Right lobe of liver (tissue), 6 donors: ENCODE measurements at regions not wholly inside any gene's neighbourhood (a gene's known extent, or its start where the extent isn't known, plus 50 kb on each side); places are given as distances from the start of the nearest gene placed in this dataset.

Experiments used
- ATAC-seq, 4 donors: fragments of 200-7000 bp; cut with Tn5 transposase; one replicate each; pipeline ENCODE4 v1.9.1; 2020; ENCODE audit warnings: mild to moderate bottlenecking in 4 of 4, moderate library complexity in 4 of 4
- DNase-seq, 3 donors: peaks; one replicate each; pipeline ENCODE4 v3.0.0-alpha.2; 2020
- H3K27ac ChIP-seq, 3 donors: fragments of 200-600 bp; one replicate each; pipeline ENCODE4 v1.8.0; 2022
- H3K27me3 ChIP-seq, 2 donors: fragments of 200-600 bp; one replicate each; pipeline ENCODE4 v1.8.0; 2022
- H3K36me3 ChIP-seq, 4 donors: fragments of 200-600 bp; sonication (generic) in 1 of 4; one replicate each; pipeline versions ENCODE4 v1.5.1 to v1.8.0; 2017 to 2022; ENCODE audit warnings: control low read depth in 1 of 4
- H3K4me1 ChIP-seq, 4 donors: fragments of 200-600 bp; sonication (generic) in 1 of 4; one replicate each; pipeline versions ENCODE4 v1.5.1 to v1.8.0; 2017 to 2022; ENCODE audit warnings: control low read depth in 1 of 4
- H3K4me3 ChIP-seq, 3 donors: fragments of 200-600 bp; one replicate each; pipeline ENCODE4 v1.8.0; 2022
- H3K9me3 ChIP-seq, 4 donors: fragments of 200-600 bp; sonication (generic) in 1 of 4; one replicate each; pipeline versions ENCODE4 v1.5.1 to v1.8.0; 2017 to 2022; ENCODE audit warnings: control low read depth in 1 of 4
- POLR2A ChIP-seq: fragments of 450-650 bp; IDR thresholded peaks from one replicate; pipeline ENCODE4 v1.6.1; 2017; ENCODE audit warnings: antibody characterized with exemption, mild to moderate bottlenecking
- WGBS: methylation state at CpG from one replicate; pipeline ENCODE4 v1.1.6; 2018; ENCODE audit warnings: low coverage, low lambda C conversion rate; ENCODE audit not compliant: insufficient coverage; ENCODE audit errors: missing lambda C conversion rate; 5-methylcytosine and 5-hydroxymethylcytosine counted together
- intact Hi-C, 2 donors: fragments of 100-400 bp; cut with DNase I; formaldehyde crosslinking; loops; one replicate each; pipeline versions ENCODE4 v1.11.2 to v1.14.1; 2022
- TF ChIP-seq, protein P1 (sequence below), 4 donors: fragments of 200-600 bp in 3 of 4; fragments of 450-650 bp in 1 of 4; IDR thresholded peaks; one replicate each; pipeline versions ENCODE4 v1.5.1 to v1.8.0; 2016 to 2022; ENCODE audit warnings: antibody characterized with exemption in 4 of 4, mild to moderate bottlenecking in 2 of 4
- donor health status: DM: no; HTN: yes; CAD: no.
- donor health status: DM: no; HTN: no; CAD: no.
- donor health status: DM: no; HTN: no; CAD: no.
- donor health status: DM: no; HTN: yes; CAD: no.
- donor health status: DM: no; HTN: yes; CAD: no.

DNA sequence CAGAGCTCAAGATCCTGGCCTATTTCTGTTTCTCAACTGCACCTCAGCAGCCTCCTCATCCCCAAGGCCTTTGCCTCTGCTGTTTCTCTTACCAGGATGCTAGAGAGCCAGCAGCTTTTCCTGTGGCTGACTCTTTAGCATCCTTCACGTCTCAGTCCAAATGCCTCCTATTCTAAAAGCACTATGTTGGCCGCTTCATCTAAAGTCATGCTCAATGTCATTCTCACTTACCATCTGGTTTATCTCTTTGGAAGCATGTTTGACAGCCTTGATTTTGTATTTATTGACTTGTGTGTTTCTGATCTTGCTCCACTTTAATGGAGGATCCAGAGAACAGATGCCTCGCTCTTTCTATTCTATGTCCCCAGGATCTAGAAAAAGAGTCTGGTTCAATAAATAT is 351.8 kb upstream of the CDH11 start:
- DNase-seq (no peak), ATAC-seq (no peak)
- intact Hi-C loops, result no loop called here
- H3K9me3 ChIP-seq, result no peaks in the 10 kb centered on the region
- WGBS, result 50% methylated on average over 3 of the region's 3 CpGs
- no peaks in the 10 kb centered on the region for H3K27me3 ChIP-seq
- H3K4me1 ChIP-seq, result no peaks in the 10 kb centered on the region
- no peak overlapping the region for H3K27ac ChIP-seq
- TF ChIP-seq, protein P1, sequence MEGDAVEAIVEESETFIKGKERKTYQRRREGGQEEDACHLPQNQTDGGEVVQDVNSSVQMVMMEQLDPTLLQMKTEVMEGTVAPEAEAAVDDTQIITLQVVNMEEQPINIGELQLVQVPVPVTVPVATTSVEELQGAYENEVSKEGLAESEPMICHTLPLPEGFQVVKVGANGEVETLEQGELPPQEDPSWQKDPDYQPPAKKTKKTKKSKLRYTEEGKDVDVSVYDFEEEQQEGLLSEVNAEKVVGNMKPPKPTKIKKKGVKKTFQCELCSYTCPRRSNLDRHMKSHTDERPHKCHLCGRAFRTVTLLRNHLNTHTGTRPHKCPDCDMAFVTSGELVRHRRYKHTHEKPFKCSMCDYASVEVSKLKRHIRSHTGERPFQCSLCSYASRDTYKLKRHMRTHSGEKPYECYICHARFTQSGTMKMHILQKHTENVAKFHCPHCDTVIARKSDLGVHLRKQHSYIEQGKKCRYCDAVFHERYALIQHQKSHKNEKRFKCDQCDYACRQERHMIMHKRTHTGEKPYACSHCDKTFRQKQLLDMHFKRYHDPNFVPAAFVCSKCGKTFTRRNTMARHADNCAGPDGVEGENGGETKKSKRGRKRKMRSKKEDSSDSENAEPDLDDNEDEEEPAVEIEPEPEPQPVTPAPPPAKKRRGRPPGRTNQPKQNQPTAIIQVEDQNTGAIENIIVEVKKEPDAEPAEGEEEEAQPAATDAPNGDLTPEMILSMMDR (IDR thresholded peaks at IDR 0.05), result no peak
- no peak for TF ChIP-seq POLR2A
- no peaks in the 10 kb centered on the region for H3K36me3 ChIP-seq
- H3K4me3 ChIP-seq, result no peak overlapping the region

DNA sequence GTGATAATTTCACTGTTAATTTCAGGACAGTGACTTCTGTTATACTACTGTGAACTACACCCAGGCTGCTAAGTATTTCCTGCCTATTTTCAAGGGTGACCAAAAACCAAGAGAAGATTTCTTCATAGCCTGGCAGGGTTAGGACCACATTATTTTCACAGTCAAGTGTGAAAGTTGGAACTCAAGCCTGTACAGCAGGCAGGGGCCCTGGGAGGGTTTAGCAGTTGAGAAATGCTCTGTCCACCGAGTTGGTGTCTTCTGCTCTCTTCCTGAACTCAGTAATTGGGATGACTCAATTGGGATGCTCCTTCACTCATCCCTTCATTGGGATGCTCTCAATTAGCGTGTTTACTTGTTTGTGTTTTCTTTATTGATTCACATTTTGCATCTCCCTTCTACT is 347.3 kb upstream of the CDH11 start:
- Histone ChIP-seq H3K36me3 (no peaks in the 10 kb centered on the region), H3K27me3 (no peaks in the 10 kb centered on the region), H3K4me1 (no peaks in the 10 kb centered on the region), H3K9me3 (no peaks in the 10 kb centered on the region), H3K4me3 (no peak overlapping the region), H3K27ac (no peak overlapping the region)
- 36% methylated on average over 2 of the region's 2 CpGs for WGBS
- TF ChIP-seq, protein P1 (IDR thresholded peaks at IDR 0.05), result no peak
- TF ChIP-seq POLR2A, result no peak
- intact Hi-C loops, result no loop called here
- ATAC-seq, result no peak
- no peak for DNase-seq

DNA sequence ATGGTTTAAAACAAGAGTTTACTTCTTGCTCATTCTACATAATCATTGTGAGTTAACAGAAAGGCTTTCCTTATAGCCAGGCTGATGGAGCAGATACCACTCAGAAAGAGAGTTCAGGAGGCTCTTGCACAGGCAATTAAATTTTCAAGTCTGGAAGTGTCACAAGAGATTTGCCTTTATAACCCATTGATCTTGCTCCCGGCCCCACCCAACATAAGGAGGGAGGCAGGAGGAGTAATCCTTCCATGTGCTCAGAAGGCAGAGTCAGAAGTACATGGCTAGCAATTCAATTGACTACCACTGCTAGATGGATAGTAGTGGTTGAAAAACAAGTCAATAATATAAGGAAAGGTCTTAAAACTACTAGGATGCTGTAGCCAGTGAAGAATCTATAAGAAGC is 346.3 kb upstream of the CDH11 start:
- TF ChIP-seq, protein P1 (IDR thresholded peaks at IDR 0.05), result no peak
- TF ChIP-seq POLR2A, result no peak
- 57% methylated on average over 1 of the region's 1 CpG for WGBS
- Histone ChIP-seq H3K4me1 (no peaks in the 10 kb centered on the region), H3K27ac (no peak overlapping the region), H3K36me3 (no peaks in the 10 kb centered on the region), H3K9me3 (no peaks in the 10 kb centered on the region), H3K27me3 (no peaks in the 10 kb centered on the region), H3K4me3 (no peak overlapping the region)
- DNase-seq (no peak), ATAC-seq (no peak)
- intact Hi-C loops, result no loop called here

DNA sequence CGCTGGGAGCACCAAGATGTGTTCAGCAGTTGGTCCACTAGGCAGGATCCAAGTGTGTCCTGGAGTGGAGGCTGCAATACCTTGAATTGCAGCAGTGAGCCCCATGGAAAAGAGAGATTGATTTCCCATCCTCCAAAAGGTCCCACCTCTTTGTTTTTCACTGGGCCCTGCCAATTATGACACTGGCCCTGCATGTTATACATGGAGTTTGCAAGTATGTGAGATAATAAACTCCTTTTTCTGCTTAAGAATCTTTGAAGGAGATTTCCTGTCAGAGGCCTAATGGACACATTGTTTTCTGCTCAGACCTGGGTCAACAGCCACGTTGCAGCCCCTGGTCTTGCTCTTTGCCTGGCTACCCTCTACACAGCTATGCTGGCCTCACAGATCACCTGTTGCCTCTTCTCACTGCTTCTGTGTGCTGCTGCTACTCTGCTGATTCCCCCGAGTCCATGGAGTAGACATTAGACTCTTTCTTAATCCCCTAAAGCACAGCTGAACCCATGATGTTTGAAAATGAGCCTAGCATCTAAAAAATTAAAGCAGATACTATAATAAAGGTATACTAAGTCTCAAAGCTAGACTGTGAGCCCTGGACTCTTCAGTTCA is 341.9 kb upstream of the CDH11 start:
- no peak for ATAC-seq
- H3K36me3 ChIP-seq, result no peaks in the 10 kb centered on the region
- no peak overlapping the region for H3K4me3 ChIP-seq
- H3K27ac ChIP-seq, result no peak overlapping the region
- H3K9me3 ChIP-seq, result no peaks in the 10 kb centered on the region
- 39% methylated on average over 2 of the region's 3 CpGs for WGBS
- DNase-seq, result no peak
- intact Hi-C loops, result no loop called here
- TF ChIP-seq, protein P1 (IDR thresholded peaks at IDR 0.05), result no peak
- TF ChIP-seq POLR2A, result no peak
- H3K4me1 ChIP-seq, result no peaks in the 10 kb centered on the region
- no peaks in the 10 kb centered on the region for H3K27me3 ChIP-seq

DNA sequence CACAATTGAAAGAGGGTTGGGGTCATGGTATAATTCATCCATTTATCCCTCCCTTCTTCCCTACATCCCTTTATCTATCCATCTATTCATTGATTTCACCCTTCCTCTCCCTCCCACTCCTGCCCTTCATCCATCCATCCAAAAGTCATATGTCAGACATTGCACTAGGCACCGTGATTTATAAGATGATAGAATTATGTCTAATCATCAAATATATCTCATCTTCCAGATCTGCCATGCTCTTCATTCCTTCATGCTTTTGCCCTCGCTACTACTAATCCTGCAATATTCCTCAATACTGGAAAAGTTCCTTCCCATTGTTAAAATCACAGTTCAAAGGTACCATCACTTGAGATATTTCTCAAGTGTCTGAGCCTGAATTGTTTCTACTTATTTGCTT is 335.2 kb upstream of the CDH11 start:
- 50% methylated on average over 2 of the region's 2 CpGs for WGBS
- intact Hi-C loops, result no loop called here
- ATAC-seq, result no peak

More for the DNA sequence above, 335.2 kb upstream of the CDH11 start:
- H3K27me3 ChIP-seq, result no peaks in the 10 kb centered on the region
- H3K36me3 ChIP-seq, result no peaks in the 10 kb centered on the region
- H3K4me1 ChIP-seq, result no peaks in the 10 kb centered on the region
- no peak for DNase-seq
- H3K9me3 ChIP-seq, result no peaks in the 10 kb centered on the region
- TF ChIP-seq POLR2A, result no peak
- TF ChIP-seq, protein P1 (IDR thresholded peaks at IDR 0.05), result no peak
- H3K4me3 ChIP-seq, result no peak overlapping the region
- no peak overlapping the region for H3K27ac ChIP-seq
